Heart right ventricle (tissue), 16 donors: ENCODE measurements at regions not wholly inside any gene's neighbourhood (a gene's known extent, or its start where the extent isn't known, plus 50 kb on each side); places are given as distances from the start of the nearest gene placed in this dataset.

Experiments
- ATAC-seq, 8 donors: fragments of 200-7000 bp; cut with Tn5 transposase; one replicate each; pipeline ENCODE4 v1.9.1; 2020; ENCODE audit warnings: mild to moderate bottlenecking in 8 of 8, moderate library complexity in 8 of 8, moderate number of reproducible peaks in 1 of 8
- DNase-seq, 2 donors: peaks; one replicate each; pipeline ENCODE4 v3.0.0-alpha.2; 2020
- H3K27ac ChIP-seq, 10 donors: fragments of 200-600 bp; sonication (generic) in 2 of 10; one replicate each; pipeline versions ENCODE4 v1.5.0 to v1.8.0; 2020 to 2022; ENCODE audit warnings: mild to moderate bottlenecking in 3 of 10
- H3K27me3 ChIP-seq, 7 donors: fragments of 200-600 bp; one replicate each; pipeline ENCODE4 v1.8.0; 2021 to 2022; ENCODE audit warnings: mild to moderate bottlenecking in 2 of 7
- H3K36me3 ChIP-seq, 9 donors: fragments of 200-600 bp; sonication (generic) in 1 of 9; one replicate each; pipeline versions ENCODE4 v1.5.0 to v1.8.0; 2020 to 2022; ENCODE audit warnings: mild to moderate bottlenecking in 2 of 9
- H3K4me1 ChIP-seq, 9 donors: fragments of 200-600 bp; sonication (generic) in 1 of 9; one replicate each; pipeline versions ENCODE4 v1.5.0 to v1.8.0; 2020 to 2022; ENCODE audit warnings: mild to moderate bottlenecking in 4 of 9
- H3K4me3 ChIP-seq, 10 donors: fragments of 200-600 bp; sonication (generic) in 2 of 10; one replicate each; pipeline versions ENCODE4 v1.5.0 to v1.8.0; 2020 to 2022; ENCODE audit warnings: mild to moderate bottlenecking in 7 of 10, moderate library complexity in 2 of 10
- H3K9me3 ChIP-seq, 11 donors: fragments of 200-600 bp in 10 of 11; sonication (generic) in 2 of 11; one replicate each; pipeline versions ENCODE4 v1.5.0 to v1.8.0; 2013 to 2022; ENCODE audit warnings: mild to moderate bottlenecking in 2 of 11, control low read depth in 1 of 11, moderate library complexity in 1 of 11
- CTCF ChIP-seq, 9 donors: fragments of 200-600 bp; sonication (generic) in 2 of 9; IDR thresholded peaks; one replicate each; pipeline versions ENCODE4 v1.5.0 to v1.8.0; 2021 to 2022; ENCODE audit warnings: antibody characterized with exemption in 9 of 9, mild to moderate bottlenecking in 5 of 9, moderate library complexity in 1 of 9
- WGBS, 2 donors: extraction: QIAGEN DNeasy Blood & Tissue Kit; methylation state at CpG; one replicate each; pipeline ENCODE4 v1.1.7; 2013; ENCODE audit warnings: inconsistent platforms in 1 of 2; 5-methylcytosine and 5-hydroxymethylcytosine counted together
- intact Hi-C, 10 donors: fragments of 100-400 bp; cut with DNase I; formaldehyde crosslinking; loops; one replicate each; pipeline versions ENCODE4 v1.11.1 to v1.14.2; 2022
- donor health status: Arrhythmogenic right ventricular cardiomyopathy.
- donor health status: ischemic (EF 13 %, LVEDD 7.1; RV severe dilation, severe dysfunction).
- donor health status: healthy with polysubstance abuse.
- donor health status: DM: no; HTN: yes; CAD: no.
- donor health status: DM: no; HTN: no; CAD: no.
- donor health status: ischemic (EF 25% LVEDD 6.9; RV normal size, moderate dysfunction).
- donor health status: ischemic (EF 25% LVEDD 5.7; RV mildly dilated, moderate dysfunction).
- donor health status: healthy.
- donor health status: DM: yes; HTN: yes; CAD: no.
- donor health status: Ischemic cardiomyopathy.
- donor health status: ischemic (EF 35%, LVEDD 5.7; RV mildly dilated, moderate dysfunction).
- donor health status: nonischemic (EF 11% LVEDD 7.7; RV severe dilation, severe dysfunction).
- donor health status: DM: yes; HTN: yes; CAD: no.
- donor health status: PGD.
- donor health status: ischemic (EF 29% LVEDD 5.4; RV normal size, mild dysfunction).
- donor health status: nonischemic (EF 23%, LVEDD 6.1; RV moderate dilation, normal function).

DNA sequence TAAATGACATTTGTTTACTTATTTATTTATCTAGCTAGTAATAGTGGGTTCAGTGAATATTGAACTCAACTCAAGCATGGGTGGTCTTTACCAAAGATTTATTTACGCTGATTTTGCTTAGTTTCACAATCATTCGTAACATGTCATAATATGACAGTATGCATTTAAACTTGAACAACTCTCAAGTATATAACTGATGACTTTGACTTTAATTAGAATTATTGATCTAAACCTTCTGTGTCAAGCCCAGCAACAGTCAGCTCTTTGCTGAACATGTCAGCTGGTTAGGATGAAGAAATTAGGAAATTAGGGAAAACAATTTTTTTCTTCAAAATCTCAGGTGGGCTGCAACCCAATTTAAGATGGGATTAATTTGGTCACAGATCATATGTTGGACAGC lies 210.5 kb upstream of the G2E3 start:
- Histone ChIP-seq H3K27me3 (peaks cover 0 to 4% (median 0%) of the 10 kb centered on the region in 7 donors), H3K4me3 (no peak overlapping the region), H3K9me3 (peaks cover 0 to 6% (median 0%) of the 10 kb centered on the region in 11 donors), H3K27ac (no peak overlapping the region), H3K36me3 (no peaks in the 10 kb centered on the region), H3K4me1 (no peaks in the 10 kb centered on the region)
- 93 to 96% methylated on average over 2 of the region's 2 CpGs for WGBS, 2 donors
- TF ChIP-seq CTCF (IDR thresholded peaks at IDR 0.05): no peak
- intact Hi-C loops: no loop called here
- no peak for ATAC-seq
- DNase-seq: no peak

- no peaks in the 10 kb centered on the region for H3K36me3 ChIP-seq
- intact Hi-C loops: no loop called here
- H3K27me3 ChIP-seq: peaks cover 0 to 4% (median 0%) of the 10 kb centered on the region in 7 donors
- H3K9me3 ChIP-seq: peaks cover 0 to 6% (median 0%) of the 10 kb centered on the region in 11 donors
- no peak overlapping the region for H3K4me3 ChIP-seq
- TF ChIP-seq CTCF (IDR thresholded peaks at IDR 0.05): no peak
- H3K27ac ChIP-seq: no peak overlapping the region
- DNase-seq (no peak), ATAC-seq (no peak)
- no peaks in the 10 kb centered on the region for H3K4me1 ChIP-seq
- 79 to 84% methylated on average over 3 of the region's 3 CpGs for WGBS, 2 donors
Measured at GRCh38 chr14:30349520-30349919, 209.4 kb upstream of the G2E3 start.

DNA sequence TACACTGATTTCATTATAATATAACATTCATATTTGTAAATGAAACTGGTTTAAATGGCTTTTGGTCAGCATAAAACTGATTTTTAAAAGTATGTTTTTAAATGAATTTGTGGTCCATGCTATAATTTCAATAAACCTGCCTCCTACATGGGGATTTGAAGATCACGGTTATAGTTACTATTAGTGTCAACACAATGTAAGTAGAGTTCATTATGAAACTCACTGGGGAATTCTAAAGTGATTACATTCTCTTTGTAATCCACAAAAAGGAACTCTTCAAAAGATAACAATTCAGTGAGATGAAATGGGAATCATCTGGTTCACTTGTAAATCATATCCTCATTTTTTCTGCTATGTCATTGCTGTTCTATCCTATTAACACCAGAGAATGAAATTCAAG lies 204.5 kb upstream of the G2E3 start:
- Histone ChIP-seq H3K36me3 (no peaks in the 10 kb centered on the region), H3K4me1 (no peaks in the 10 kb centered on the region), H3K4me3 (no peak overlapping the region), H3K27me3 (peaks cover 0 to 8% (median 0%) of the 10 kb centered on the region in 7 donors), H3K9me3 (no peaks in the 10 kb centered on the region), H3K27ac (no peak overlapping the region)
- no peak for ATAC-seq
- no peak for DNase-seq
- 42 to 60% methylated on average over 1 of the region's 1 CpG for WGBS, 2 donors
- TF ChIP-seq CTCF (IDR thresholded peaks at IDR 0.05): no peak
- intact Hi-C loops: no loop called here

- WGBS, 2 donors: 32 to 34% methylated on average over 5 of the region's 5 CpGs
- peaks cover 0 to 8% (median 0%) of the 10 kb centered on the region in 7 donors for H3K27me3 ChIP-seq
Measured at GRCh38 chr14:30355431-30355913, 203.5 kb upstream of the G2E3 start.

More at GRCh38 chr14:30355431-30355913, 203.5 kb upstream of the G2E3 start:
- TF ChIP-seq CTCF (IDR thresholded peaks at IDR 0.05): no peak
- no peak overlapping the region for H3K4me3 ChIP-seq
- H3K27ac ChIP-seq: no peak overlapping the region
- ATAC-seq (no peak), DNase-seq (no peak)
- no peaks in the 10 kb centered on the region for H3K36me3 ChIP-seq
- H3K9me3 ChIP-seq: no peaks in the 10 kb centered on the region
- intact Hi-C loops: no loop called here
- H3K4me1 ChIP-seq: no peaks in the 10 kb centered on the region
